PC-9 (cell line): ENCODE measurements at regions not wholly inside any gene's neighbourhood (a gene's known extent, or its start where the extent isn't known, plus 50 kb on each side); places are given as distances from the start of the nearest gene placed in this dataset.

Experiments used
- CTCF ChIP-seq: fragments of 200-600 bp; sonication (generic); conservative IDR thresholded peaks from 2 replicates; pipeline ENCODE4 v1.6.1; 2017; ENCODE audit warnings: mixed run types, antibody characterized with exemption, mild to moderate bottlenecking, moderate library complexity
- EZH2 ChIP-seq: fragments of 200-600 bp; sonication (generic); IDR thresholded peaks from 2 replicates; pipeline ENCODE4 v1.8.0; 2017; ENCODE audit warnings: antibody characterized with exemption, low read depth

DNA sequence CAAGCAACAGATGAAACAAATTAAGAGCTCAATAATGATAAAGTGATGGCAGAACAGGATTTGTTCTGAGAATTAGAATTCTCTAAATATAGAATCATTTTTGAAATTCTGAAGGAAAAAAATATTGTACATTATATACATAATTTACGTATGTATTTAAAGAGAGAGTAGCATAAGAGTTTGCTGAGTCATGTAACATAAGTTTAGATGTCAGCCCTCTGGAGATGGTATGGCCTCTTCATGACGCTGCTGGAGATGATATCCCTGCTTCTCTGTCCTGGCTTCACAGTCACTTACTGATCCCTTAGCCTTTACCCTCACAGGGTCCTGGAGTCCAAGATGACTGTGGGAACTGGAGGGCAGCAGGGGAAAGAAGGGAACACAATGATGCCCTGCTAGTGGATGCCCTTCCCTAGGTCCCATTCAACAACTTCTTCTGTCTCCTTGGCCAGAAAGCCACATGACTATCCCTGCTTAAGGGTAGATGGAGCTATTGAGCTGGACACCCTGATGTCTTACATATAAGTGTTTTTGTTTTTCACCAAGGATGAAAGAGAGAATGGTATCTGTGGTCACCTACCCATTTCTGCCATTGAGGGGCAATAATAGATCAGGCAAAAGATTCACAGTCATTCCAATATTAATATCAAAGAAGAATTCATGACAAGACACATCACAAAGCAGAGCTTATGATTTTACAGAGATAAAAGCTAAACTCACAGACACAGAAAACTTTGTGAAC lies 753.1 kb downstream of the TBC1D22A start:
- TF ChIP-seq EZH2 (no peak), CTCF (peak; percentile 35; the same call in 1 of the 2 replicates)
